HG03354 (cell line): ENCODE measurements at regions not wholly inside any gene's neighbourhood (a gene's known extent, or its start where the extent isn't known, plus 50 kb on each side); places are given as distances from the start of the nearest gene placed in this dataset.
"Not testable (repeated sequence)": the region's sequence is repeated elsewhere in the genome, so short reads cannot be mapped to it uniquely, and the experiment has no call there.

Experiments
- ATAC-seq: cut with Tn5 transposase; IDR thresholded peaks from one replicate; pipeline ENCODE4 v1.9.1; 2021; ENCODE audit warnings: mild to moderate bottlenecking; ENCODE audit not compliant: unreplicated experiment, poor library complexity, severe bottlenecking

- no peak for ATAC-seq
Measured at GRCh38 chr1:148362626-148363438, 120.3 kb downstream of the PPIAL4G start.

- no peak for ATAC-seq
Measured at GRCh38 chr1:148362216-148362611, 120.9 kb downstream of the PPIAL4G start.

- ATAC-seq, result not testable (repeated sequence)
Measured at GRCh38 chr1:148361427-148362215, 121.5 kb downstream of the PPIAL4G start.

GRCh38 chr1:148357037-148357436 lies 126.1 kb downstream of the PPIAL4G start:
- no peak for ATAC-seq

GRCh38 chr1:148355976-148356375 lies 127.1 kb downstream of the PPIAL4G start:
- ATAC-seq, result no peak

- no peak for ATAC-seq
Measured at GRCh38 chr1:148354913-148355308, 128.2 kb downstream of the PPIAL4G start.

GRCh38 chr1:148354284-148354912 lies 128.7 kb downstream of the PPIAL4G start:
- no peak for ATAC-seq

- no peak for ATAC-seq
Measured at GRCh38 chr1:148353461-148354283, 129.4 kb downstream of the PPIAL4G start.

- ATAC-seq, result no peak
Measured at GRCh38 chr1:148352470-148353053, 130.5 kb downstream of the PPIAL4G start.

- no peak for ATAC-seq
Measured at GRCh38 chr1:148347781-148348180, 135.3 kb downstream of the PPIAL4G start.

- not testable (repeated sequence) for ATAC-seq
Measured at GRCh38 chr1:148345659-148346151, 137.4 kb downstream of the PPIAL4G start.

GRCh38 chr1:148344651-148345050 lies 138.5 kb downstream of the PPIAL4G start:
- not testable (repeated sequence) for ATAC-seq

GRCh38 chr1:148341729-148342128 lies 141.4 kb downstream of the PPIAL4G start:
- not testable (repeated sequence) for ATAC-seq

GRCh38 chr1:148336121-148336918 lies 146.8 kb downstream of the PPIAL4G start:
- not testable (repeated sequence) for ATAC-seq

GRCh38 chr1:148334339-148335130 lies 148.6 kb downstream of the PPIAL4G start:
- peak; percentile 73 for ATAC-seq

- ATAC-seq, result no peak
Measured at GRCh38 chr1:148333875-148334338, 149.2 kb downstream of the PPIAL4G start.

- ATAC-seq, result no peak
Measured at GRCh38 chr1:148328884-148329283, 154.2 kb downstream of the PPIAL4G start.
